ENCODE measurements at regions not wholly inside any gene's neighbourhood (a gene's known extent, or its start where the extent isn't known, plus 50 kb on each side); places are given as distances from the start of the nearest gene placed in this dataset.
A peak's percentile ranks its signal among the peaks of the same experiment; 100 is the strongest.

DNA sequence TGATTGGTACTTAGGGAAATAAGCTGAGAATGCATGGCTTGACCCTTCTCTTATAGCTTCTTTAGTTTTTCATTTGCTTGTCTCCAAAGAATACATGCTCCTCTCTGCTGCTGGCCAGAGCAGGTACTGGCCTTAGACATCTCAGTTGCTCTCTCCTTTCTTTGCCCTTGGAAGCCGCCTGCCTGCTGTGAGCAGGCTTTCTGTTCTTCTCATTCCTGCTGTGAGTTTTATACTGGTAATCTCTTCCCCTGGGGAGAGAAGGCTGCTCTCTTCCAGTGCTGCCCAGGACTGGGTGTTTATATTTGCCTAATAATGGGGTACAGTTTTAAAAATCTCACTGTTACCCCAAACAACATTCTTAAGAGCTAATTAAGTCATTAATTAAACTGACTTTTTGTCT lies 323.5 kb upstream of the LRRC7 start:
- no peaks in the 10 kb centered on the region for H4K20me1 ChIP-seq (ENCODE audit: insufficient read depth)
- H3K9me3 ChIP-seq (ENCODE audit: low read length), result no peaks in the 10 kb centered on the region
- H3K27ac ChIP-seq (ENCODE audit: low read length), result no peak overlapping the region
- H3K9me2 ChIP-seq (ENCODE audit: insufficient read depth, low read length), result no peaks in the 10 kb centered on the region
- no peak for TF ChIP-seq TAF1 (IDR thresholded peaks at IDR 0.05; ENCODE audit: low read depth)
- no peak for TF ChIP-seq EP300 (conservative IDR thresholded peaks at IDR 0.05; ENCODE audit: poor library complexity, severe bottlenecking)
- TF ChIP-seq, protein P1, sequence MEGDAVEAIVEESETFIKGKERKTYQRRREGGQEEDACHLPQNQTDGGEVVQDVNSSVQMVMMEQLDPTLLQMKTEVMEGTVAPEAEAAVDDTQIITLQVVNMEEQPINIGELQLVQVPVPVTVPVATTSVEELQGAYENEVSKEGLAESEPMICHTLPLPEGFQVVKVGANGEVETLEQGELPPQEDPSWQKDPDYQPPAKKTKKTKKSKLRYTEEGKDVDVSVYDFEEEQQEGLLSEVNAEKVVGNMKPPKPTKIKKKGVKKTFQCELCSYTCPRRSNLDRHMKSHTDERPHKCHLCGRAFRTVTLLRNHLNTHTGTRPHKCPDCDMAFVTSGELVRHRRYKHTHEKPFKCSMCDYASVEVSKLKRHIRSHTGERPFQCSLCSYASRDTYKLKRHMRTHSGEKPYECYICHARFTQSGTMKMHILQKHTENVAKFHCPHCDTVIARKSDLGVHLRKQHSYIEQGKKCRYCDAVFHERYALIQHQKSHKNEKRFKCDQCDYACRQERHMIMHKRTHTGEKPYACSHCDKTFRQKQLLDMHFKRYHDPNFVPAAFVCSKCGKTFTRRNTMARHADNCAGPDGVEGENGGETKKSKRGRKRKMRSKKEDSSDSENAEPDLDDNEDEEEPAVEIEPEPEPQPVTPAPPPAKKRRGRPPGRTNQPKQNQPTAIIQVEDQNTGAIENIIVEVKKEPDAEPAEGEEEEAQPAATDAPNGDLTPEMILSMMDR (IDR thresholded peaks at IDR 0.05; ENCODE audit: poor library complexity, severe bottlenecking), result no peak
- no peak for TF ChIP-seq MXI1 (conservative IDR thresholded peaks at IDR 0.05; ENCODE audit: poor library complexity, severe bottlenecking)
- no peak for TF ChIP-seq SMC3 (conservative IDR thresholded peaks at IDR 0.05; ENCODE audit: poor library complexity)
- TF ChIP-seq EZH2 (IDR thresholded peaks at IDR 0.05; ENCODE audit: borderline replicate concordance, insufficient read depth, low read length, poor library complexity, severe bottlenecking), result no peak
- no peak for TF ChIP-seq RAD21 (conservative IDR thresholded peaks at IDR 0.05)
- TF ChIP-seq, protein P2, sequence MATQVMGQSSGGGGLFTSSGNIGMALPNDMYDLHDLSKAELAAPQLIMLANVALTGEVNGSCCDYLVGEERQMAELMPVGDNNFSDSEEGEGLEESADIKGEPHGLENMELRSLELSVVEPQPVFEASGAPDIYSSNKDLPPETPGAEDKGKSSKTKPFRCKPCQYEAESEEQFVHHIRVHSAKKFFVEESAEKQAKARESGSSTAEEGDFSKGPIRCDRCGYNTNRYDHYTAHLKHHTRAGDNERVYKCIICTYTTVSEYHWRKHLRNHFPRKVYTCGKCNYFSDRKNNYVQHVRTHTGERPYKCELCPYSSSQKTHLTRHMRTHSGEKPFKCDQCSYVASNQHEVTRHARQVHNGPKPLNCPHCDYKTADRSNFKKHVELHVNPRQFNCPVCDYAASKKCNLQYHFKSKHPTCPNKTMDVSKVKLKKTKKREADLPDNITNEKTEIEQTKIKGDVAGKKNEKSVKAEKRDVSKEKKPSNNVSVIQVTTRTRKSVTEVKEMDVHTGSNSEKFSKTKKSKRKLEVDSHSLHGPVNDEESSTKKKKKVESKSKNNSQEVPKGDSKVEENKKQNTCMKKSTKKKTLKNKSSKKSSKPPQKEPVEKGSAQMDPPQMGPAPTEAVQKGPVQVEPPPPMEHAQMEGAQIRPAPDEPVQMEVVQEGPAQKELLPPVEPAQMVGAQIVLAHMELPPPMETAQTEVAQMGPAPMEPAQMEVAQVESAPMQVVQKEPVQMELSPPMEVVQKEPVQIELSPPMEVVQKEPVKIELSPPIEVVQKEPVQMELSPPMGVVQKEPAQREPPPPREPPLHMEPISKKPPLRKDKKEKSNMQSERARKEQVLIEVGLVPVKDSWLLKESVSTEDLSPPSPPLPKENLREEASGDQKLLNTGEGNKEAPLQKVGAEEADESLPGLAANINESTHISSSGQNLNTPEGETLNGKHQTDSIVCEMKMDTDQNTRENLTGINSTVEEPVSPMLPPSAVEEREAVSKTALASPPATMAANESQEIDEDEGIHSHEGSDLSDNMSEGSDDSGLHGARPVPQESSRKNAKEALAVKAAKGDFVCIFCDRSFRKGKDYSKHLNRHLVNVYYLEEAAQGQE (IDR thresholded peaks at IDR 0.05; ENCODE audit: borderline replicate concordance), result no peak
- no peaks in the 10 kb centered on the region for H3K79me2 ChIP-seq (replicated peaks; ENCODE audit: insufficient read depth, low read length)
- H2AFZ ChIP-seq (ENCODE audit: low read depth, low read length), result no peak overlapping the region
- H3K27me3 ChIP-seq (ENCODE audit: insufficient read depth, low read depth, low read length), result no peaks in the 10 kb centered on the region
- H3K36me3 ChIP-seq (ENCODE audit: insufficient read depth, low read length), result no peaks in the 10 kb centered on the region
- no peak overlapping the region for H3K4me2 ChIP-seq (ENCODE audit: low read length)
- no peak overlapping the region for H3K4me3 ChIP-seq (ENCODE audit: low read length)
- no peak overlapping the region for H3K9ac ChIP-seq (ENCODE audit: low read length)
- H3F3A ChIP-seq (ENCODE audit: insufficient read depth, low read length, poor library complexity, severe bottlenecking), result no peaks in the 10 kb centered on the region

DNA sequence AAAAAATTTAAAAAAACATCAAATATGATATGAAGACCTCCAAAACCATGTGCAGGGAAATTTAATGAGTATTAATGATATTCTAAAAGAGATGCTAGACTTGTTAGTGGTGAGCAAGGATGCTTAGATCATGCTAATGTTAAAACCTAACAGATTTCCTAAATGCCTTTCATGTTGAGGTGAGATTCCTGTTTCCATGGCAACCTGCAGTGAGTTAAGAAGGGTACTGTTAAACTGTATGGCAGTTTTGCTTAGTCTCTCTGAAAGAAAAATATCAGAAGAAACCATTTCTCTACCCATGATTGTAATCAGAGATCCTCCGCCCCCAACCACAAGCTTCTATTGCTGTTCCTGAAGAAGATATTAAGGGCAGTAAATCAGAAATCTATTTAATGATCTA lies 321.6 kb upstream of the LRRC7 start:
- no peak overlapping the region for H2AFZ ChIP-seq (ENCODE audit: low read depth, low read length)
- no peaks in the 10 kb centered on the region for H4K20me1 ChIP-seq (ENCODE audit: insufficient read depth)
- no peaks in the 10 kb centered on the region for H3K9me3 ChIP-seq (ENCODE audit: low read length)
- H3K36me3 ChIP-seq (ENCODE audit: insufficient read depth, low read length), result no peaks in the 10 kb centered on the region
- no peaks in the 10 kb centered on the region for H3F3A ChIP-seq (ENCODE audit: insufficient read depth, low read length, poor library complexity, severe bottlenecking)
- no peaks in the 10 kb centered on the region for H3K9me2 ChIP-seq (ENCODE audit: insufficient read depth, low read length)
- peak; percentile 27 for TF ChIP-seq RAD21 (conservative IDR thresholded peaks at IDR 0.05)
- TF ChIP-seq SMC3 (conservative IDR thresholded peaks at IDR 0.05; ENCODE audit: poor library complexity), result peak; percentile 38
- TF ChIP-seq POLR2AphosphoS5 (IDR thresholded peaks at IDR 0.05), result no peak
- TF ChIP-seq TAF1 (IDR thresholded peaks at IDR 0.05; ENCODE audit: low read depth), result no peak
- peak; percentile 58 for TF ChIP-seq EP300 (conservative IDR thresholded peaks at IDR 0.05; ENCODE audit: poor library complexity, severe bottlenecking)
- peak; percentile 15 for TF ChIP-seq MXI1 (conservative IDR thresholded peaks at IDR 0.05; ENCODE audit: poor library complexity, severe bottlenecking)
- TF ChIP-seq, protein P2 (IDR thresholded peaks at IDR 0.05; ENCODE audit: borderline replicate concordance), result peak; percentile 88
- TF ChIP-seq, protein P1 (IDR thresholded peaks at IDR 0.05; ENCODE audit: poor library complexity, severe bottlenecking), result no peak
- no peak for TF ChIP-seq EZH2 (IDR thresholded peaks at IDR 0.05; ENCODE audit: borderline replicate concordance, insufficient read depth, low read length, poor library complexity, severe bottlenecking)
- no peaks in the 10 kb centered on the region for H3K79me2 ChIP-seq (replicated peaks; ENCODE audit: insufficient read depth, low read length)
- peak overlapping the region; percentile 51 for H3K4me3 ChIP-seq (ENCODE audit: low read length)
- peak overlapping the region; percentile 85 for H3K27ac ChIP-seq (ENCODE audit: low read length)
- peak overlapping the region; percentile 57 for H3K4me2 ChIP-seq (ENCODE audit: low read length)
- no peaks in the 10 kb centered on the region for H3K27me3 ChIP-seq (ENCODE audit: insufficient read depth, low read depth, low read length)
- H3K9ac ChIP-seq (ENCODE audit: low read length), result peak overlapping the region; percentile 60
